Prostate gland (tissue), 2 donors: ENCODE measurements at regions not wholly inside any gene's neighbourhood (a gene's known extent, or its start where the extent isn't known, plus 50 kb on each side); places are given as distances from the start of the nearest gene placed in this dataset.

Experiments
- POLR2A ChIP-seq: fragments of 450-650 bp; IDR thresholded peaks from one replicate; pipeline ENCODE4 v1.6.1; 2016; ENCODE audit warnings: antibody characterized with exemption, mild to moderate bottlenecking
- POLR2AphosphoS5 ChIP-seq: sonication (generic); formaldehyde crosslinking; IDR thresholded peaks from one replicate; pipeline ENCODE4 v1.6.1; 2017; ENCODE audit warnings: antibody characterized with exemption
- TF ChIP-seq, protein P1 (sequence below), 4 experiments: fragments of 200-600 bp in 2 of 4; fragments of 450-650 bp in 2 of 4; sonication (generic) in 2 of 4; IDR thresholded peaks; 1 replicate in 3 of 4; 2 replicates in 1 of 4; pipeline ENCODE4 v1.5.1; 2016 to 2019; ENCODE audit warnings: antibody characterized with exemption in 4 of 4, mild to moderate bottlenecking in 2 of 4, moderate library complexity in 2 of 4

DNA sequence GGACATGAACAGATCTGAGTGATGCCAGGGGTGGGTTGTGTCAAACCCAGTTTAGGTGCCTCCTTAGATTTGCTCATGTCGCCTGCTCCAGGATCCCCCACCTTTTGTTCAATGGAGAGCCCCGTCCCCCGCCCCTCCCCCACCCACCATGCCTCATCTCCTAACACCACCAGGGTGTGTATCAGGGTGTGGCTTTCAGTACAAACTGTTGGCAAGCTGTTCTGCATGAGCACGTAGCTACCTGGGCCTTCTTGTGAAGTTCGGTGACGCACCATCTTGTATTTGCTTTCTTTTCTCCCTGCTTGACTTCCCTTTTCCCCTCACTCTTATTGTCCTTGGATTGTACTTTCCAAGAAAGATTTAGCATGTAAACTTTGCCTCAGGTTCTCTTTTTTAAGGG is 94.8 kb downstream of the EBNA1BP2 start:
- TF ChIP-seq, protein P1, sequence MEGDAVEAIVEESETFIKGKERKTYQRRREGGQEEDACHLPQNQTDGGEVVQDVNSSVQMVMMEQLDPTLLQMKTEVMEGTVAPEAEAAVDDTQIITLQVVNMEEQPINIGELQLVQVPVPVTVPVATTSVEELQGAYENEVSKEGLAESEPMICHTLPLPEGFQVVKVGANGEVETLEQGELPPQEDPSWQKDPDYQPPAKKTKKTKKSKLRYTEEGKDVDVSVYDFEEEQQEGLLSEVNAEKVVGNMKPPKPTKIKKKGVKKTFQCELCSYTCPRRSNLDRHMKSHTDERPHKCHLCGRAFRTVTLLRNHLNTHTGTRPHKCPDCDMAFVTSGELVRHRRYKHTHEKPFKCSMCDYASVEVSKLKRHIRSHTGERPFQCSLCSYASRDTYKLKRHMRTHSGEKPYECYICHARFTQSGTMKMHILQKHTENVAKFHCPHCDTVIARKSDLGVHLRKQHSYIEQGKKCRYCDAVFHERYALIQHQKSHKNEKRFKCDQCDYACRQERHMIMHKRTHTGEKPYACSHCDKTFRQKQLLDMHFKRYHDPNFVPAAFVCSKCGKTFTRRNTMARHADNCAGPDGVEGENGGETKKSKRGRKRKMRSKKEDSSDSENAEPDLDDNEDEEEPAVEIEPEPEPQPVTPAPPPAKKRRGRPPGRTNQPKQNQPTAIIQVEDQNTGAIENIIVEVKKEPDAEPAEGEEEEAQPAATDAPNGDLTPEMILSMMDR (IDR thresholded peaks at IDR 0.05) = no peak
- TF ChIP-seq POLR2A = no peak
- TF ChIP-seq POLR2AphosphoS5 = no peak
